Activated naive CD4-positive, alpha-beta T cell treated with anti-CD3 and anti-CD28 coated beads, Interleukin-2, amount 10 ng/mL, durations not matched to agents 7 days and 5 days (primary cell): ENCODE measurements at regions not wholly inside any gene's neighbourhood (a gene's known extent, or its start where the extent isn't known, plus 50 kb on each side); places are given as distances from the start of the nearest gene placed in this dataset.

Experiments used
- CTCF ChIA-PET: fragments of 350-600 bp; sonication (Branson Sonifier 250); formaldehyde crosslinking; loops from one replicate; lab custom pipeline; 2021; ENCODE audit warnings: antibody characterized with exemption; lab: Charles Lee
- DNase-seq: peaks from one replicate; pipeline ENCODE4 v3.0.0-alpha.2; 2020
- H3K27ac Mint-ChIP-seq: one replicate; pipeline ENCODE4 v1.8.0; 2021; ENCODE audit warnings: mild to moderate bottlenecking, moderate library complexity, mixed read lengths
- H3K27me3 Mint-ChIP-seq: one replicate; pipeline ENCODE4 v1.8.0; 2021; ENCODE audit warnings: mild to moderate bottlenecking, mixed read lengths
- H3K36me3 Mint-ChIP-seq: one replicate; pipeline ENCODE4 v1.8.0; 2021; ENCODE audit warnings: mixed read lengths
- H3K4me1 Mint-ChIP-seq: one replicate; pipeline ENCODE4 v1.8.0; 2021; ENCODE audit warnings: mixed read lengths
- H3K4me3 Mint-ChIP-seq: one replicate; pipeline ENCODE4 v1.8.0; 2021; ENCODE audit warnings: mild to moderate bottlenecking, moderate library complexity, mixed read lengths
- H3K9me3 Mint-ChIP-seq: one replicate; pipeline ENCODE4 v1.8.0; 2021; ENCODE audit warnings: mixed read lengths

GRCh38 chr11:30128269-30128932 is 102.4 kb upstream of the FSHB start:
- Mint-ChIP-seq H3K27ac (no peak overlapping the region), H3K27me3 (no peaks in the 10 kb centered on the region), H3K4me1 (no peaks in the 10 kb centered on the region), H3K4me3 (no peak overlapping the region), H3K36me3 (no peaks in the 10 kb centered on the region), H3K9me3 (no peaks in the 10 kb centered on the region)
- no peak for DNase-seq
- CTCF ChIA-PET: interaction anchor here (0.6 to 5.1 kb wide), 9 partner anchors 10 to 217 kb away, joined by 3 to 42 read pairs (median 6); no protein-coding TSS in a partner anchor

- Mint-ChIP-seq H3K27me3 (no peaks in the 10 kb centered on the region), H3K36me3 (no peaks in the 10 kb centered on the region)
- CTCF ChIA-PET: interaction anchor here (0.8 kb wide), 1 partner anchor 11 kb away, joined by 3 read pairs; no protein-coding TSS in a partner anchor
These were observed 99.3 kb upstream of the FSHB start for GRCh38 chr11:30131535-30131934.

DNA sequence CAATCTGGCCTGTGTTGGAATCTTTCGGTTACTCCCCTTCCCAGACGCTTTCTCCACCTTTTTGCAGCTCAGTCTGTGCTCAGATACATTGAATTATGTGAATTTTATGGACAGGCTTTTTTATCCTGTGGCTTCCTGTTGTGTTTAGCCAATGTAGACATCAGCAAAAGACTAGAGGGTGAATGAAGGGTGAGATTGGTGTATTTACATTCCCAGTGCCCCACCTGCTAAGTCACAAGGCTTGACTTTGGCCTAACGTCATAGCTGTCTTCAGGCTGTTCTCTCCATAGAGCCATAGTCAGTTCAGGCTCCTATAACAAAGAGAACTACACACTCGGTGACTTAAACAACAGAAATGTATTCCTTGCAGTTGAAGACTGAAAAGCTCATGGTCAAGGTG is 97.5 kb upstream of the FSHB start:
- Mint-ChIP-seq H3K4me3 (no peak overlapping the region), H3K9me3 (peaks cover 3% of the 10 kb centered on the region), H3K36me3 (no peaks in the 10 kb centered on the region), H3K4me1 (no peaks in the 10 kb centered on the region), H3K27me3 (no peaks in the 10 kb centered on the region), H3K27ac (no peak overlapping the region)
- CTCF ChIA-PET: interaction anchor here (1.7 kb wide), 1 partner anchor 10 kb away, joined by 8 read pairs; no protein-coding TSS in a partner anchor
- no peak for DNase-seq

More at GRCh38 chr11:30131535-30131934, 99.3 kb upstream of the FSHB start:
- Mint-ChIP-seq H3K4me3 (no peak overlapping the region), H3K9me3 (no peaks in the 10 kb centered on the region), H3K27ac (no peak overlapping the region), H3K4me1 (no peaks in the 10 kb centered on the region)
- DNase-seq: no peak

DNA sequence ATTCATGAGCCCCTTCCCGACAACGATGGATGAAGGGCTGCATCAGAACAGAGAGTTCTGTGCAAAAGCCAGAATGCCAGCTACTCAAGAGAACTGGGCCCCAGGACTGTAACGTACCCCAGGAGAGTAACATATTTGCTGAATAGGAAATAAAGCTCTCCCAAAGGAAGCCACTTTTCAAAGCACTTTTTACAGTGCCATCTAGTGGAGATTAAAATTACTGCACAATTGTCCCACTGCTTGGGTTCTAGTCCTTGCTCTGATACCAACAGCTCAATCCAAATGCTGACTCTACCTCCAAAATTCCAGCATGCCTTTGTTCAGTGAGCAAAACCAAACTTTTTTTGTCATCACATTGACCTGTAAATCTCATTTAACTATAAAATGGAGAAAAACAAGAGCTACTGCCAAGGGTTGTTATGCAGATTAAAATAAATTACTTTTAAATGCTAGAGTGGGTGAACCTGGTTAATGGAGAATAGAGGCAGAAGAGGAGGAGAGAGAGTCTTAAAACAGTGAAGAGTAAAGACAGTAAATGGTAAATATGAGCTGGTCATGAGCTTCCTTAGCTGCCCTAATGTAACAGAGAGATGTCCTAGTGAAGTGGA is 87.6 kb upstream of the FSHB start:
- CTCF ChIA-PET: interaction anchor here (0.5 to 4.1 kb wide), 13 partner anchors 8 to 711 kb away, joined by 3 to 42 read pairs (median 3); no protein-coding TSS in a partner anchor
- no peaks in the 10 kb centered on the region for H3K27me3 Mint-ChIP-seq
- H3K9me3 Mint-ChIP-seq: no peaks in the 10 kb centered on the region
- H3K4me3 Mint-ChIP-seq: no peak overlapping the region
- no peak overlapping the region for H3K27ac Mint-ChIP-seq
- H3K36me3 Mint-ChIP-seq: no peaks in the 10 kb centered on the region
- no peak for DNase-seq
- no peaks in the 10 kb centered on the region for H3K4me1 Mint-ChIP-seq

DNA sequence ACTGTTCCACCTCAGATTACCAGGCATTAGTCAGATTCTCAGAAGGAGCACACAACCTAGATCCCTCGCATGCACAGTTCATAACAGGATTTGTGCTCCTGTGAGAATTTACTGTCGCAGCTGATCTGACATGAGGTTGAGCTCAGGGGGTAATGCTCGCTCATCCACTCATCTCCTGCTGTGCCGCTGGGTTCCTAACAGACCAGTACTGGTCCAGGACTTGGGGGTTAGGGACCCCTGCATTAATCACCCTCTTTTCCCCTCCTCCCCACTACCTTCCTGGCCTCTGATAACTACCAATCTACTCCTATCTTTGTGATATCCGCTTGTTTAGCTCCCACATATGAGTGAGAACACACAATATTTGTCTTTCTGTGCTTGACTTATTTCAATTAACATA is 83.5 kb upstream of the FSHB start:
- H3K36me3 Mint-ChIP-seq: no peaks in the 10 kb centered on the region

GRCh38 chr11:30149998-30150397 is 80.8 kb upstream of the FSHB start:
- Mint-ChIP-seq H3K27ac (no peak overlapping the region), H3K36me3 (no peaks in the 10 kb centered on the region), H3K27me3 (no peaks in the 10 kb centered on the region), H3K9me3 (no peaks in the 10 kb centered on the region), H3K4me1 (no peaks in the 10 kb centered on the region), H3K4me3 (no peak overlapping the region)
- CTCF ChIA-PET: no interaction called here
- no peak for DNase-seq

More for the DNA sequence above, 83.5 kb upstream of the FSHB start:
- no peak overlapping the region for H3K27ac Mint-ChIP-seq
- DNase-seq: no peak
- CTCF ChIA-PET: interaction anchor here (2.7 kb wide), 1 partner anchor 19 kb away, joined by 9 read pairs; no protein-coding TSS in a partner anchor
- no peaks in the 10 kb centered on the region for H3K9me3 Mint-ChIP-seq
- no peaks in the 10 kb centered on the region for H3K27me3 Mint-ChIP-seq
- H3K4me3 Mint-ChIP-seq: no peak overlapping the region
- H3K4me1 Mint-ChIP-seq: no peaks in the 10 kb centered on the region

GRCh38 chr11:30150425-30150824 is 80.4 kb upstream of the FSHB start:
- Mint-ChIP-seq H3K27ac (no peak overlapping the region), H3K27me3 (no peaks in the 10 kb centered on the region), H3K9me3 (no peaks in the 10 kb centered on the region), H3K36me3 (no peaks in the 10 kb centered on the region), H3K4me1 (no peaks in the 10 kb centered on the region), H3K4me3 (no peak overlapping the region)
- no peak for DNase-seq
- CTCF ChIA-PET: no interaction called here

- Mint-ChIP-seq H3K36me3 (no peaks in the 10 kb centered on the region), H3K9me3 (no peaks in the 10 kb centered on the region), H3K4me1 (no peaks in the 10 kb centered on the region), H3K27ac (no peak overlapping the region), H3K27me3 (no peaks in the 10 kb centered on the region), H3K4me3 (no peak overlapping the region)
- DNase-seq: no peak
- CTCF ChIA-PET: interaction anchor here (1.1 kb wide), 1 partner anchor 10 kb away, joined by 4 read pairs; no protein-coding TSS in a partner anchor
These were observed 77.8 kb upstream of the FSHB start for GRCh38 chr11:30153008-30153407.

- CTCF ChIA-PET: no interaction called here
- Mint-ChIP-seq H3K36me3 (no peaks in the 10 kb centered on the region), H3K27ac (no peak overlapping the region), H3K27me3 (no peaks in the 10 kb centered on the region), H3K4me3 (no peak overlapping the region), H3K4me1 (no peaks in the 10 kb centered on the region), H3K9me3 (no peaks in the 10 kb centered on the region)
- no peak for DNase-seq
These were observed 75.4 kb upstream of the FSHB start for GRCh38 chr11:30155428-30155827.

- Mint-ChIP-seq H3K27ac (no peak overlapping the region), H3K4me1 (no peaks in the 10 kb centered on the region), H3K4me3 (no peak overlapping the region), H3K9me3 (no peaks in the 10 kb centered on the region), H3K27me3 (no peaks in the 10 kb centered on the region), H3K36me3 (no peaks in the 10 kb centered on the region)
- CTCF ChIA-PET: interaction anchor here (0.6 to 1.4 kb wide), 2 partner anchors 16 to 27 kb away, joined by 3 to 4 read pairs; no protein-coding TSS in a partner anchor
- no peak for DNase-seq
These were observed 71.3 kb upstream of the FSHB start for GRCh38 chr11:30159546-30159945.

DNA sequence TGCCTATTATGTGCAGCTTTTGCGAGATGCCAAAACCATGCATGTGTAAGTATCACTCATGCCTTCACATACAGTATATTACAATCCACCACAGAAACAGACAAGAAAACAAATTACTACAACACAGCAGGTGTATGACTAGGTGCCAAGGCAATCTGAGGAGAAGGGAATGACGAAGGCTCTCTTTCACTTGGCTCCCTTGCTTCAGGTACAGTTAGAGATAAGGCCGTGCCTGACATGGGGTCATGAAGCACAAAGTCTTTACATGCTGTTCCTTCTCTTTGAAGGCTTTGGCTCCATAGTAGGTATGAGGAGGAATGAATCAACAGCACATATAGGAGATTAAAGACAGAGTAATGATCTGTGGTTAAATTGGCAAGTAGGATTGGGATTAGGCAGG is 65.2 kb upstream of the FSHB start:
- Mint-ChIP-seq H3K4me3 (no peak overlapping the region), H3K4me1 (no peaks in the 10 kb centered on the region), H3K9me3 (no peaks in the 10 kb centered on the region), H3K36me3 (no peaks in the 10 kb centered on the region), H3K27me3 (no peaks in the 10 kb centered on the region), H3K27ac (no peak overlapping the region)
- no peak for DNase-seq
- CTCF ChIA-PET: no interaction called here

- no peak overlapping the region for H3K4me3 Mint-ChIP-seq
- CTCF ChIA-PET: no interaction called here
- no peak overlapping the region for H3K27ac Mint-ChIP-seq
- no peaks in the 10 kb centered on the region for H3K9me3 Mint-ChIP-seq
- no peak for DNase-seq
- H3K27me3 Mint-ChIP-seq: no peaks in the 10 kb centered on the region
- H3K4me1 Mint-ChIP-seq: no peaks in the 10 kb centered on the region
- no peaks in the 10 kb centered on the region for H3K36me3 Mint-ChIP-seq
These were observed 59.2 kb upstream of the FSHB start for GRCh38 chr11:30171661-30172060.

- no peaks in the 10 kb centered on the region for H3K27me3 Mint-ChIP-seq
- no peak overlapping the region for H3K4me3 Mint-ChIP-seq
- CTCF ChIA-PET: no interaction called here
- H3K27ac Mint-ChIP-seq: no peak overlapping the region
- H3K36me3 Mint-ChIP-seq: no peaks in the 10 kb centered on the region
- H3K9me3 Mint-ChIP-seq: peaks cover 1% of the 10 kb centered on the region
- no peak for DNase-seq
- no peaks in the 10 kb centered on the region for H3K4me1 Mint-ChIP-seq
These were observed 58.7 kb upstream of the FSHB start for GRCh38 chr11:30172158-30172557.

DNA sequence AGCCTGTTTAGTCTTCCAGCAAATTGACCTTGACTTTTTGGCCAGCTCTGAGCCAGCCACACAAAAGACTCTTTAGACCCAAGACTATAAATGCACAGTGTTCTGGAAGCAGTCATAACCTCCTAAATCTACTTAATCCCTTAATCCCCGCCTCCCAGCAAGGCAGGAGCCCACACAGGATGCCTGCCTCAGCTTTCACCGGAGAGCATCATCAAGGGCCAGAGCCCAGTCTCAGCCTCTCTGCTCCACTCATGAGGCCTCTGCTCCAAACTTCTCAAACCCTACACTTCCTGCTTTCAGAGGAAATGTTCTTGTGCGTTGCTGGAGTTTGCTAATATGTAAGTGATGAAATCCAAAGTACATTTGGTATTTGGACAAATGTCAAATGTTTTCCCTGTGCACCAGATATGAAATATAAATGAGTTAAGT is 57.9 kb upstream of the FSHB start:
- no peak overlapping the region for H3K4me3 Mint-ChIP-seq
- H3K36me3 Mint-ChIP-seq: no peaks in the 10 kb centered on the region
- H3K9me3 Mint-ChIP-seq: peaks cover 5% of the 10 kb centered on the region
- H3K27ac Mint-ChIP-seq: no peak overlapping the region
- no peaks in the 10 kb centered on the region for H3K27me3 Mint-ChIP-seq
- H3K4me1 Mint-ChIP-seq: no peaks in the 10 kb centered on the region
- CTCF ChIA-PET: no interaction called here
- no peak for DNase-seq
